Muscle of back (tissue), 3 donors: ENCODE measurements at regions not wholly inside any gene's neighbourhood (a gene's known extent, or its start where the extent isn't known, plus 50 kb on each side); places are given as distances from the start of the nearest gene placed in this dataset.
"Not testable (repeated sequence)": the region's sequence is repeated elsewhere in the genome, so short reads cannot be mapped to it uniquely, and the experiment has no call there.

ENCODE experiments used
- DNase-seq, 3 donors: peaks; one replicate each; pipeline versions ENCODE4 v3.0.0 to v3.0.0-alpha.2; 2013

GRCh38 chr5:169531631-169532030 is 51.9 kb upstream of the SPDL1 start:
- no peak for DNase-seq

GRCh38 chr5:169527863-169528262 is 55.7 kb upstream of the SPDL1 start:
- no peak for DNase-seq

GRCh38 chr5:169527066-169527465 is 56.5 kb upstream of the SPDL1 start:
- no peak for DNase-seq

- no peak for DNase-seq
Observed at GRCh38 chr5:169522851-169523250, 60.7 kb upstream of the SPDL1 start.

GRCh38 chr5:169521366-169521983 is 62.1 kb upstream of the SPDL1 start:
- peak in 2 of 3 donors; percentile 9 to 10 for DNase-seq

GRCh38 chr5:169519358-169519757 is 64.2 kb upstream of the SPDL1 start:
- DNase-seq: no peak

GRCh38 chr5:169518779-169519178 is 64.8 kb upstream of the SPDL1 start:
- DNase-seq: not testable (repeated sequence)

GRCh38 chr5:169512385-169512784 is 71.2 kb upstream of the SPDL1 start:
- DNase-seq: no peak

- no peak for DNase-seq
Observed at GRCh38 chr5:169511708-169512107, 71.9 kb upstream of the SPDL1 start.

GRCh38 chr5:169507051-169507450 is 76.5 kb upstream of the SPDL1 start:
- no peak for DNase-seq

- no peak for DNase-seq
Observed at GRCh38 chr5:169503886-169504285, 79.7 kb upstream of the SPDL1 start.

- no peak for DNase-seq
Observed at GRCh38 chr5:169499990-169500505, 83.5 kb upstream of the SPDL1 start.

- no peak for DNase-seq
Observed at GRCh38 chr5:169496878-169497277, 86.7 kb upstream of the SPDL1 start.

- no peak for DNase-seq
Observed at GRCh38 chr5:169494941-169495548, 88.5 kb upstream of the SPDL1 start.

- DNase-seq: no peak
Observed at GRCh38 chr5:169494383-169494935, 89.1 kb upstream of the SPDL1 start.

GRCh38 chr5:169474226-169474625 is 109.3 kb upstream of the SPDL1 start:
- no peak for DNase-seq

GRCh38 chr5:169472544-169472943 is 111.0 kb upstream of the SPDL1 start:
- DNase-seq: no peak

GRCh38 chr5:169471021-169471420 is 112.6 kb upstream of the SPDL1 start:
- DNase-seq: no peak

- DNase-seq: no peak
Observed at GRCh38 chr5:169467041-169467771, 116.4 kb upstream of the SPDL1 start.

GRCh38 chr5:169460896-169461295 is 122.7 kb upstream of the SPDL1 start:
- no peak for DNase-seq

GRCh38 chr5:169460123-169460522 is 123.5 kb upstream of the SPDL1 start:
- no peak for DNase-seq

GRCh38 chr5:169458221-169458620 is 125.4 kb upstream of the SPDL1 start:
- DNase-seq: no peak

- DNase-seq: no peak
Observed at GRCh38 chr5:169450464-169450863, 133.1 kb upstream of the SPDL1 start.
